Naive B cell (primary cell): ENCODE measurements at regions not wholly inside any gene's neighbourhood (a gene's known extent, or its start where the extent isn't known, plus 50 kb on each side); places are given as distances from the start of the nearest gene placed in this dataset.
"Not testable (repeated sequence)": the region's sequence is repeated elsewhere in the genome, so short reads cannot be mapped to it uniquely, and the experiment has no call there.

ENCODE experiments used
- ATAC-seq, 2 donors: fragments of 150-1000 bp; cut with Tn5 transposase; 2 replicates each; pipeline ENCODE4 v1.10.0; 2021; ENCODE audit warnings: low read depth in 2 of 2, mild to moderate bottlenecking in 2 of 2, moderate library complexity in 2 of 2
- DNase-seq: peaks from one replicate; pipeline ENCODE4 v3.0.0; 2022
- H3K27ac Mint-ChIP-seq, 6 donors: one replicate each; pipeline ENCODE4 v1.8.0; 2020 to 2022; ENCODE audit warnings: mild to moderate bottlenecking in 6 of 6, mixed read lengths in 6 of 6, moderate library complexity in 5 of 6, inconsistent platforms in 2 of 6
- H3K27me3 Mint-ChIP-seq, 3 donors: one replicate each; pipeline ENCODE4 v1.8.0; 2021 to 2022; ENCODE audit warnings: mixed read lengths in 3 of 3, mild to moderate bottlenecking in 1 of 3
- H3K36me3 Mint-ChIP-seq, 2 donors: one replicate each; pipeline ENCODE4 v1.8.0; 2020 to 2022; ENCODE audit warnings: mixed read lengths in 2 of 2, inconsistent platforms in 1 of 2, mild to moderate bottlenecking in 1 of 2
- H3K4me1 Mint-ChIP-seq, 3 donors: one replicate each; pipeline ENCODE4 v1.8.0; 2020 to 2022; ENCODE audit warnings: mixed read lengths in 3 of 3, inconsistent platforms in 1 of 3, mild to moderate bottlenecking in 1 of 3, moderate library complexity in 1 of 3
- H3K4me3 Mint-ChIP-seq, 8 donors: one replicate each; pipeline ENCODE4 v1.8.0; 2020 to 2022; ENCODE audit warnings: mild to moderate bottlenecking in 8 of 8, mixed read lengths in 8 of 8, moderate library complexity in 8 of 8, inconsistent platforms in 2 of 8
- H3K9me3 Mint-ChIP-seq, 7 donors: one replicate each; pipeline ENCODE4 v1.8.0; 2020 to 2022; ENCODE audit warnings: mixed read lengths in 7 of 7, mild to moderate bottlenecking in 5 of 7, inconsistent platforms in 2 of 7, moderate library complexity in 1 of 7

DNA sequence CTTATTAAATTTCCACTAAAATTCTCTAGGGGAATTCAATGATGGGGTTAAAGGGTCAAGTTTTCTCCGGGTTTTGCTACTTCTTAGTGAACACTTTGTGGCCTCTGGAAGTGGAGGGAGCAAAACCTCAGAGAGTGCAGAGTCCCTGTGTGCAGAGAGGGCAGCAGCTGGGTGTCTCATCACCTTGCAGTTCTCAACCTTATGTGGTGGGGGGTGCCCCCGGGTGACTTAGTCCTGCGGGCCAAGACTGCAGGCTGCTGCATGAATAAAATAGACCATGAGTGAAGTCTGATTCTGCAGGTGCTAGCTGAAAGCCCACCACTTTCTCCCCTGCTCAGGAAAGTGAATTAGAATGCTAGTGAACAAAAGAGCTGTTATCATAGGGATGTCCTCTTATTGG lies 191.6 kb downstream of the DLEU7 start:
- DNase-seq (no peak), ATAC-seq (no peak)
- H3K4me1 Mint-ChIP-seq, result peaks cover 18 to 24% (median 24%) of the 10 kb centered on the region in 3 donors
- no peaks in the 10 kb centered on the region for H3K27me3 Mint-ChIP-seq
- no peak overlapping the region for H3K4me3 Mint-ChIP-seq
- no peak overlapping the region for H3K27ac Mint-ChIP-seq
- no peaks in the 10 kb centered on the region for H3K36me3 Mint-ChIP-seq
- H3K9me3 Mint-ChIP-seq, result peaks cover 0 to 2% (median 0%) of the 10 kb centered on the region in 7 donors

DNA sequence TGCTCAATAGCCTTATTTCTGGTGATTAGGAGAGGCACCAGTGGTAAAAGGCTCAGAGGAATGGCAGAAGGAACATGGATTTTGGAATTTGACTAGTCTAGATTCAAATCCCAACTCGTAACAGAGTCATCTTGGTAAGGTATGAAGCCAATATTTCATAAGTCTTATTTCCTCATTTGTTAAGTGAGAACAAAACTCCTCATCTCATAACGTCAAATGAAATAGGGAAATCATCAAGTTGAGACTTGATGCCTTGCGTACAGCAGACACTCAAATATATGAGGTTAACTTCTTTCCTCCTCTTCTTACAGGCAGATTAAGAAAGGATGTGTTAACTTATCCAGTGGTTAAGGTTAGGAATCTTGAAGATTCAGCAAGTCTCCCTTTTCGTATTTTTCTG lies 189.2 kb downstream of the DLEU7 start:
- no peak for ATAC-seq
- H3K27me3 Mint-ChIP-seq, result no peaks in the 10 kb centered on the region

DNA sequence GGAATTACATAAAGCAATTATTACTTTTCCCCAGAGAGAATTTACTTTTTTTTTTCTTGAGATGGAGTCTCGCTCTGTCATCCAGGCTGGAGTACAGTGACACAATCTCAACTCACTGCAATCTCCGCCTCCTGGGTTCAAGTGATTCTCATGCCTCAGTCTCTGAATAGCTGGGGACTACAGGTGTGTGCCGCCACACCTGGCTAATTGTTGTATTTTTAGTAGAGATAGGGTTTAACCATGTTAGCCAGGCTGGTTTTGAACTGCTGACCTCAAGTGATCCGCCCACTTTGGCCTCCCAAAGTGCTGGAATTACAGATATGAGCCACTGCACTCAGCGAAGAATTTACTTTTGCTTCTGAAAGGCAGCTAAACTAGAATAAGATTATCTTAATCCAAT lies 181.6 kb downstream of the DLEU7 start:
- H3K27me3 Mint-ChIP-seq, ATAC-seq, DNase-seq, H3K27ac Mint-ChIP-seq, H3K4me1 Mint-ChIP-seq, H3K4me3 Mint-ChIP-seq: not testable (repeated sequence)
- Mint-ChIP-seq H3K9me3 (peaks cover 4 to 19% (median 8%) of the 10 kb centered on the region in 7 donors), H3K36me3 (peaks cover 5 to 21% of the 10 kb centered on the region in 2 donors)

More for the DNA sequence above, 189.2 kb downstream of the DLEU7 start:
- peaks cover 14 to 19% (median 17%) of the 10 kb centered on the region in 3 donors for H3K4me1 Mint-ChIP-seq
- no peak for DNase-seq
- no peak overlapping the region for H3K4me3 Mint-ChIP-seq
- no peaks in the 10 kb centered on the region for H3K36me3 Mint-ChIP-seq
- H3K27ac Mint-ChIP-seq, result no peak overlapping the region
- no peaks in the 10 kb centered on the region for H3K9me3 Mint-ChIP-seq

DNA sequence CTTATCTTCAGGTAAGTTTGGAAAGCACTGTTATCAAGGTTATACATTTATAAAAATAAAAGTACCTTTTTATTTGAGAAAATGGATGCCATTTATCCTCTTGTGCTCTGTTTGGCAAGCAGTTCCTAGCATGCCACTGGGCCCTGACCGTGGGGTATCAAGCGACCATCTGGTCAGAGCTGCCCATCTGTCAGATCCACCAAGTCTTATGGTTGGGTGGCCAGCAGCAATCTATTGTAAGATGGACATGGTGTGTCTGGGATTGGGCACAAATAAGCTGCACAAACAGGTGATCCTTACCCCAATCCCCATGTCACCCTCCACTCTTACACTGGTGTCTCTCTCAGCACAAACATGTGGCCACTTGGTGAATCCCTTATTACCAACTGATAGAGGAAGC lies 178.5 kb downstream of the DLEU7 start:
- Mint-ChIP-seq H3K27ac (no peak overlapping the region), H3K4me1 (peaks cover 5 to 9% (median 6%) of the 10 kb centered on the region in 3 donors), H3K27me3 (no peaks in the 10 kb centered on the region), H3K36me3 (peaks cover 5 to 20% of the 10 kb centered on the region in 2 donors), H3K4me3 (no peak overlapping the region), H3K9me3 (peaks cover 6 to 23% (median 9%) of the 10 kb centered on the region in 7 donors)
- DNase-seq (no peak), ATAC-seq (no peak)

DNA sequence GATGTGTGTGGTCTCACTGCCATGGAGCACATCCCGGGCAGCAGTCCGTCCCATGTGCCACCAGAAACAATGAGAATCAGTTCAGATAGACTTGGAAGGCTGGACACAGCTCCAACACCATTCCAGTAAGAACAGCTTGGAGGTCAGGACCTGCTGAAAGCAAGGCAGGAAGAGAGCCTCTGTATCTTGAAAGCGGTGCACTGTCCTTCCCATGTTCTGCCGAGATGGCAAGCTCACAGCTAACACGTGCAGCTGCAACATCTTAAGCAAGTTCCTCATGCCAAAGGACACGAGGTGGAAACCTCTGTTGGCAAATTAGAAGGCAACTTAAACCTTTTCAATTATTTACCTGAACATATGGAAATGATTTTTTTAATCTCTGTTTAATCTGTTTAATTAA lies 175.4 kb downstream of the DLEU7 start:
- peaks cover 5 to 11% (median 6%) of the 10 kb centered on the region in 3 donors for H3K4me1 Mint-ChIP-seq
- H3K27me3 Mint-ChIP-seq, result no peaks in the 10 kb centered on the region
- H3K4me3 Mint-ChIP-seq, result no peak overlapping the region

DNA sequence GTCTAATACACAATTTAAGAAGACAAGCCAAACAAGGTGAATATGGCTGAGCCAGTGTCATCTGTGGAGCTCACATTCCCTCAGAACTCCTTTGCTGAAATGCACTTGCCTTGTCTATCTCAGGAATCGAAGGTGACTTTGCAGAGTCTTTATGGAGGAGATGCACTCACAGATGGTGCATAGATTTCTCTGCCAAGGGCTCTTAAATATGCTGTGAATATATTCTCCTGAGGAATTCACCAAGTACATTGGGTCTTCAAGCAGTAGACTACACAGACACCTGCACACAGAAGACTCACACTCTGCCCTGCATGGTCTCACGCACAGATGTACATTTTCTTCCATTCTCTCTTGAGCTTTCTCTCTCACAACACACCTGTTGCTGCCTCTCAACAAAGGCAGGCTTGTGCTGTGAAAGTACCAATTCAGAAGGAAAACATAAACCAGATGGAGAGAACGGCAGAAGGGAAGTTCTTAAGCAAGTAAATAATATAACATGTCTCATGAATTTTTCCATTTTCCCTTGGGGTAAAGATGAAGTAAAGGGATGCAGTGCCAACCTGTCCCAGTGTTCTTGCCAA lies 174.7 kb downstream of the DLEU7 start:
- Mint-ChIP-seq H3K4me3 (no peak overlapping the region), H3K9me3 (peaks cover 3 to 23% (median 9%) of the 10 kb centered on the region in 7 donors), H3K36me3 (peaks cover 5 to 14% of the 10 kb centered on the region in 2 donors), H3K4me1 (peaks cover 5 to 11% (median 6%) of the 10 kb centered on the region in 3 donors), H3K27ac (peak overlapping the region in 1 of 6 donors; percentile 20), H3K27me3 (no peaks in the 10 kb centered on the region)
- DNase-seq, result no peak
- ATAC-seq, result no peak

More for the DNA sequence above, 175.4 kb downstream of the DLEU7 start:
- Mint-ChIP-seq H3K9me3 (peaks cover 3 to 23% (median 9%) of the 10 kb centered on the region in 7 donors), H3K27ac (no peak overlapping the region), H3K36me3 (peaks cover 5 to 14% of the 10 kb centered on the region in 2 donors)
- DNase-seq (no peak), ATAC-seq (no peak)

DNA sequence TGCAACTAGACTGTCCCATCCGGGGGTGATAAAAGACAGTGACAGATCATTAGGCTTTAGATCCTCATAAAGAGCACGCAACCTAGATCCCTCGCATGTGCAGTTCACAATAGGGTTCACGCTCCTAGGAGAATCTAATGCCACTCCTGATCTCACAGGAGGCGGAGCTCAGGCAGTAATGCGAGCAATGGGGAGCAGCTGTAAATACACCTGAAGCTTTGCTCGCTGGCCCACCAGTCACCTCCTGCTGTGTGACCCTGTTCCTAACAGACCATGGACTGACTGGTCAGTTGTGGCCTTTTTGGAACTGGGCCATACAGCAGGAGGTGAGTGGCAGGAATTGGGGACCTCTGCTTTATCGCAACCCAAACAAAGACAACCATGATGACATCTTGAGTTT lies 173.2 kb downstream of the DLEU7 start:
- Mint-ChIP-seq H3K9me3 (peaks cover 5 to 20% (median 9%) of the 10 kb centered on the region in 7 donors), H3K4me3 (no peak overlapping the region), H3K27me3 (no peaks in the 10 kb centered on the region), H3K27ac (peak overlapping the region in 1 of 6 donors; percentile 53), H3K4me1 (peaks cover 5 to 11% (median 6%) of the 10 kb centered on the region in 3 donors), H3K36me3 (peaks cover 5 to 14% of the 10 kb centered on the region in 2 donors)
- DNase-seq, result no peak
- no peak for ATAC-seq

DNA sequence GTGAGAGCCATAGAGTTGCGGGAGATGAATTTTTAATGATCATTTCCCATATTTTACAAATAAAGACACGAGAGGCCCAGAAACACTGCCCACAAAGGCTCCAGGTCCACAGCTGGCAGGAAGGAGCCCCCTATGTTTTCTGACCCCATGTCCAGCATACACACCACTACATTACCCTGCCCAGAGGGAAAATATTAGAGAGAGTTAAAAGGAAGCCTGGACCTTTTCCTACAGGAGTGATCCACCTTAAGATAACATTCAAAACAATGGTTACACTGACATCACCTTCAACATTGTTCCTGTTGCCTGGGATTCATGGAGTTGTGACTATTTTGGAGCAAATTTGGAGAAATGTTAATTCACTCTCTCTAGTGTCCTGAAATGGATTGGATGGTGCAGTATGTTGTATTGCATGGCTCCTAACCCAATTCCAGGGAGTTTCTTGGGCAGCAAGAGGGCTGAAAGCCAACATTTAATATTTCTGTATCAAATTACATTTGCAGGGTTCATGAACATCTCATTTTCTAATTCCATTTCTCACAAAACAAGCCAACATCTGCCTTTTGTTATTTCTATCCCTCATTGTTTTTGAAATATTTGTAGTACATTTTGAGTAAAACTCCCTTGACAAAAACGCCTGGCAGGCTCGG lies 172.5 kb downstream of the DLEU7 start:
- peaks cover 5 to 8% of the 10 kb centered on the region in 2 donors for H3K36me3 Mint-ChIP-seq
- peak overlapping the region in 1 of 6 donors; percentile 60 for H3K27ac Mint-ChIP-seq
- no peak for ATAC-seq
- H3K27me3 Mint-ChIP-seq, result no peaks in the 10 kb centered on the region
- no peak for DNase-seq
- H3K4me1 Mint-ChIP-seq, result peaks cover 8 to 18% (median 12%) of the 10 kb centered on the region in 3 donors
- H3K4me3 Mint-ChIP-seq, result no peak overlapping the region
- H3K9me3 Mint-ChIP-seq, result peaks cover 5 to 13% (median 9%) of the 10 kb centered on the region in 7 donors

DNA sequence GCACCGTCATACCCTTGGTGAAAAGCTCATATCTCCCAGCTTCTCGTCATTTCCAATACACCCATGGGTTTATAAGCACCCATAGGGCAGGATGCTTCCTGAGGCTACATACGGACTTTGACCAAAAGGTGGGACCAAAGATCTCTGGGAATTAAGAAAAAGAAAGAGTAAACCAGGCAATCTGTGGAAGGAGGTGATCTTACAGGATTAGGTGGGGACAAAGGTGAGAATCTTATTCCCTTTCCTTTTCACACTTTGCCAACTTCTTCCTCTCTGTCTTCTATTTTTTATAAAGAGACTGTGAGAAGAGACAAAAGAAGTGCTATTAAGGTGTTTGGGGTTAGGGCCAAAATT lies 172.0 kb downstream of the DLEU7 start:
- Mint-ChIP-seq H3K4me3 (peak overlapping the region in 1 of 8 donors; percentile 47), H3K36me3 (peaks cover under 1 to 3% of the 10 kb centered on the region in 2 donors), H3K4me1 (peaks cover 13 to 23% (median 17%) of the 10 kb centered on the region in 3 donors), H3K27me3 (no peaks in the 10 kb centered on the region), H3K9me3 (peaks cover 1 to 8% (median 4%) of the 10 kb centered on the region in 7 donors), H3K27ac (no peak overlapping the region)
- ATAC-seq (no peak), DNase-seq (no peak)

DNA sequence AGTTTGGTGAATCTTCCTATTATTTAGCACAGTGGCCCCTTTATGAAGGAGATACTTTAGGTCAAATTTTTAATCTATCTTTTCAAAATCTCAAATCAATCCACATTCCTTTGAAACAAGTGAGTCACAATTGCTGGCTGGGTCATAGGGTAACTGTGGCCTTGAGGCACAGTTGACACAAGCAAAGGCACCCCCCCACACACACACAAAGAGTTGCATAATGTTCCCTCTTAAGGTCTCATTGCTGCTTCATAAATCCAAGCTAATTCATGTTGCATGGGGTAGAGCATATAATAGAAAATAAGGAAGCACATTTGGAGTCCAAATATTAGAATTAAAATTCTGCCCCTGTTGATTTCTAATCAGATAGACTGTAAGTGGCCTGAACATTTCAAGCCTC lies 171.5 kb downstream of the DLEU7 start:
- Mint-ChIP-seq H3K36me3 (no peaks in the 10 kb centered on the region), H3K9me3 (peaks cover 0 to 2% (median 2%) of the 10 kb centered on the region in 7 donors), H3K27ac (no peak overlapping the region), H3K4me3 (no peak overlapping the region), H3K27me3 (no peaks in the 10 kb centered on the region), H3K4me1 (peaks cover 18 to 29% (median 23%) of the 10 kb centered on the region in 3 donors)
- ATAC-seq (no peak), DNase-seq (no peak)

DNA sequence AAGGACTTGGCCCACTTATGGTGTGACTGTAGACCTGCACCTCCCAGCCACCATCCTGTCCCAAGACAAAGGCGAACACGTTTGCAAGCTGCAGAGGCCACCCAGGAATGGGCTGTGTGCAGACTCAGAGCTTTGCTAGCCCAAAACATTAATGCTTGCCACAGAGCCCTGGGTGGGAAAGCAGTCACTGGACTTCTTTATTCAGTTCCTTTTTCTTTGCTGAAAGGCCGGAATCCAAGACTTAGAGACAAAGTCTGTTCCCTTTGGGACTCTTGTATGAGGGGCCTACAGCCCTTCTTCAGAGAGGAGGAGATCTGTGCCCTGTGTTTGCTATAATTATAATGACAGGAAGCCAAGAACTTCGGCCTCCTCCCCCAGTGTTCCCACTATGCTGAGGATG lies 167.8 kb downstream of the DLEU7 start:
- Mint-ChIP-seq H3K36me3 (no peaks in the 10 kb centered on the region), H3K9me3 (peaks cover 0 to 2% (median 0%) of the 10 kb centered on the region in 7 donors), H3K27me3 (no peaks in the 10 kb centered on the region), H3K4me3 (peak overlapping the region in 1 of 8 donors; percentile 63), H3K4me1 (peaks cover 17 to 29% (median 18%) of the 10 kb centered on the region in 3 donors), H3K27ac (no peak overlapping the region)
- DNase-seq (no peak), ATAC-seq (no peak)

DNA sequence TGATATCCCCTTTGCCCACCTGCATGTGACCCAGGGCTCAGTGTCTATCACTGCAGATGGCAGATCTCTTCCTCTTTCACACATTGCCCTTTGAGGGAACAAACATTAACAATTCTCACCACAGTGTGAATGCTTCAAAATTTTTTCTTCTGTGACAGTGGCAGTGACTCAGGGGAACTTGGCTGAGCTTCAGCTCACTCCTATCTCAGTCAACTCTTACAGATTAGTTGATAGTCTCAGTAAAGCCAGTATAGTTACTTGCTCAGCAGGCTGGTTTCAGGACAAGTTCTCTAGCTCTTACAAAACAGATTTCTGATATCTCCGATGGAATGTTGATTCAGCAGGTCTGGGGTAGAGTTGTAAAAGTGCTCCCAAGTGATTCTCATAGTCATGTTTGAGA lies 166.9 kb downstream of the DLEU7 start:
- Mint-ChIP-seq H3K9me3 (peaks cover 0 to 2% (median 0%) of the 10 kb centered on the region in 7 donors), H3K4me1 (peaks cover 17 to 29% (median 18%) of the 10 kb centered on the region in 3 donors), H3K4me3 (peak overlapping the region in 3 of 8 donors; percentile 44 to 63 (median 58)), H3K36me3 (no peaks in the 10 kb centered on the region), H3K27me3 (no peaks in the 10 kb centered on the region), H3K27ac (peak overlapping the region in 3 of 6 donors; percentile 47 to 53 (median 47))
- peak; percentile 11 for DNase-seq
- peak; percentile 77 to 85 for ATAC-seq

DNA sequence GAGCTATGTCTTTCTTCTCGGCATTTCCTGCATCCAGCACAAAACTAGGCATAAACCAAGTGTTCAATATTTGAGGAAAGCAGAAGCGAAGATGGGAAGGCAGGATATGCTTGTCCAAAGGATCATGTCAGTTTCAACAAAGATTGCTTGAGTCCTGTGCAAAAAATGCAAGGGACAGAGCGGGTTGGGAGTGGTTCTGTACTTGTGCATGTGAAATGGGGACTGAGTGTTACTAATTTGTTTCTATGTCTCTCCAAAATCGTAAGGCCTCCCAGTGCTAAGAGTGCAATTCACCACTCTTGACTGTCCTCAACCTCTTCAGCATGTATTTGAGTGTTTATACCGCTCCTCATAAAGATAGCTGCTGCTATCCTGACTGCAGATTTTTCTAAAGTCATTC lies 166.2 kb downstream of the DLEU7 start:
- DNase-seq (no peak), ATAC-seq (no peak)
- Mint-ChIP-seq H3K27ac (peak overlapping the region in 2 of 6 donors; percentile 47 to 53), H3K4me3 (no peak overlapping the region), H3K36me3 (no peaks in the 10 kb centered on the region), H3K9me3 (peaks cover 0 to 2% (median 0%) of the 10 kb centered on the region in 7 donors), H3K27me3 (no peaks in the 10 kb centered on the region), H3K4me1 (peaks cover 17 to 29% (median 18%) of the 10 kb centered on the region in 3 donors)
